A673 (cell line): ENCODE measurements at regions not wholly inside any gene's neighbourhood (a gene's known extent, or its start where the extent isn't known, plus 50 kb on each side); places are given as distances from the start of the nearest gene placed in this dataset.

ENCODE experiments used
- BruUV-seq: library from RNA; stranded (reverse); fragments of 400-500 nt; replicated peaks from 2 replicates; lab custom pipeline; 2021; lab: Mats Ljungman, UMichigan
- CTCF ChIA-PET: fragments of 300-600 bp; sonication (Branson Sonifier 250); formaldehyde crosslinking; loops from one replicate; lab custom pipeline; 2022; ENCODE audit warnings: antibody characterized with exemption; lab: Charles Lee
- POLR2A ChIA-PET: fragments of 300-600 bp; sonication (Branson Sonifier 250); formaldehyde crosslinking; loops from one replicate; lab custom pipeline; 2022; ENCODE audit warnings: antibody characterized with exemption; ENCODE audit not compliant: low non-redundant PET; lab: Charles Lee
- DNase-seq: peaks from one replicate; pipeline ENCODE4 v3.0.0-alpha.2; 2015; ENCODE audit warnings: low spot score
- H3K27ac ChIP-seq: fragments of 200-600 bp; sonication (generic); 2 replicates; pipeline ENCODE4 v1.5.1; 2016; ENCODE audit warnings: mixed run types, low read depth, mild to moderate bottlenecking, mixed read lengths, antibody characterized with exemption, low read length; ENCODE audit not compliant: poor library complexity, severe bottlenecking
- H3K27me3 ChIP-seq: fragments of 200-600 bp; sonication (generic); replicated peaks from 2 replicates; pipeline ENCODE4 v1.6.1; 2017; ENCODE audit warnings: mixed run types, low read depth, mild to moderate bottlenecking, mixed read lengths, antibody characterized with exemption, low read length; ENCODE audit not compliant: insufficient read depth, poor library complexity
- H3K36me3 ChIP-seq: fragments of 200-600 bp; sonication (generic); 2 replicates; pipeline ENCODE4 v1.6.1; 2016; ENCODE audit warnings: mixed run types, mild to moderate bottlenecking, mixed read lengths, antibody characterized with exemption, low read length; ENCODE audit not compliant: insufficient read depth, poor library complexity, severe bottlenecking
- H3K4me1 ChIP-seq: fragments of 200-600 bp; sonication (generic); 2 replicates; pipeline ENCODE4 v1.6.1; 2017; ENCODE audit warnings: mixed run types, mild to moderate bottlenecking, mixed read lengths, antibody characterized with exemption, low read length; ENCODE audit not compliant: insufficient read depth, poor library complexity, severe bottlenecking
- H3K4me3 ChIP-seq: fragments of 200-600 bp; sonication (generic); 2 replicates; pipeline ENCODE4 v1.5.1; 2016; ENCODE audit warnings: low read depth, mixed run types, mild to moderate bottlenecking, mixed read lengths, low read length; ENCODE audit not compliant: poor library complexity, severe bottlenecking
- H3K9me3 ChIP-seq: fragments of 200-600 bp; sonication (generic); 2 replicates; pipeline ENCODE4 v1.6.1; 2016; ENCODE audit warnings: mixed run types, low read depth, mild to moderate bottlenecking, mixed read lengths, antibody characterized with exemption, low read length; ENCODE audit not compliant: poor library complexity, severe bottlenecking
- CTCF ChIP-seq: fragments of 300-800, 200-600 bp; sonication (generic); conservative IDR thresholded peaks from 2 replicates; pipeline ENCODE4 v1.5.1; 2017; ENCODE audit warnings: low read depth, mild to moderate bottlenecking, antibody characterized with exemption, low read length, moderate library complexity, mixed read lengths
- EZH2 ChIP-seq: fragments of 200-600 bp; sonication (generic); IDR thresholded peaks from 2 replicates; pipeline ENCODE4 v1.6.1; 2017; ENCODE audit warnings: borderline replicate concordance, low read depth, mild to moderate bottlenecking, mixed read lengths, antibody characterized with exemption, low read length; ENCODE audit not compliant: poor library complexity, severe bottlenecking
- intact Hi-C: fragments of 100-400 bp; cut with micrococcal nuclease; formaldehyde crosslinking; loops from one replicate; pipeline ENCODE4 v1.10.0; 2022; ENCODE audit not compliant: unreplicated experiment

GRCh38 chr21:35208810-35209517 is 159.9 kb upstream of the RUNX1 start:
- no peak overlapping the region for H3K4me3 ChIP-seq
- H3K27me3 ChIP-seq: peaks cover 48% of the 10 kb centered on the region
- H3K4me1 ChIP-seq: no peaks in the 10 kb centered on the region
- H3K27ac ChIP-seq: no peak overlapping the region
- POLR2A ChIA-PET: no interaction called here
- CTCF ChIA-PET: no interaction called here
- no peaks in the 10 kb centered on the region for H3K9me3 ChIP-seq
- intact Hi-C loops: no loop called here
- no peaks in the 10 kb centered on the region for H3K36me3 ChIP-seq
- no TSS peak for BruUV-seq
- TF ChIP-seq CTCF (no peak), EZH2 (no peak)
- no peak for DNase-seq

- no peak overlapping the region for H3K4me3 ChIP-seq
- DNase-seq: no peak
- TF ChIP-seq CTCF (no peak), EZH2 (no peak)
- no peaks in the 10 kb centered on the region for H3K9me3 ChIP-seq
- no peaks in the 10 kb centered on the region for H3K36me3 ChIP-seq
- H3K27me3 ChIP-seq: peaks cover 57% of the 10 kb centered on the region
- no peak overlapping the region for H3K27ac ChIP-seq
- no peaks in the 10 kb centered on the region for H3K4me1 ChIP-seq
- ChIA-PET CTCF (no interaction called here), POLR2A (no interaction called here)
- BruUV-seq: no TSS peak
- intact Hi-C loops: no loop called here
Observed at GRCh38 chr21:35208104-35208503, 159.0 kb upstream of the RUNX1 start.

GRCh38 chr21:35207322-35207721 is 158.2 kb upstream of the RUNX1 start:
- no TSS peak for BruUV-seq
- ChIA-PET CTCF (no interaction called here), POLR2A (no interaction called here)
- Histone ChIP-seq H3K36me3 (no peaks in the 10 kb centered on the region), H3K27ac (no peak overlapping the region), H3K27me3 (peaks cover 65% of the 10 kb centered on the region), H3K4me3 (no peak overlapping the region), H3K9me3 (no peaks in the 10 kb centered on the region), H3K4me1 (no peaks in the 10 kb centered on the region)
- intact Hi-C loops: no loop called here
- no peak for DNase-seq
- TF ChIP-seq CTCF (no peak), EZH2 (no peak)
